ENCODE measurements at regions not wholly inside any gene's neighbourhood (a gene's known extent, or its start where the extent isn't known, plus 50 kb on each side); places are given as distances from the start of the nearest gene placed in this dataset.
"Not testable (repeated sequence)": the region's sequence is repeated elsewhere in the genome, so short reads cannot be mapped to it uniquely, and the experiment has no call there.

GRCh38 chr1:67611846-67612245 lies 73.2 kb upstream of the GADD45A start:
- no TSS peak for BruUV-seq (replicated peaks)
- H3F3A ChIP-seq (ENCODE audit: insufficient read depth, low read depth): peaks cover 20% of the 10 kb centered on the region
- H3K27ac ChIP-seq: no peak overlapping the region
- no peak overlapping the region for H3K4me2 ChIP-seq
- TF ChIP-seq EZH2 (IDR thresholded peaks at IDR 0.05; ENCODE audit: low read depth) (no peak), CTCF (conservative IDR thresholded peaks at IDR 0.05) (no peak)
- no peaks in the 10 kb centered on the region for H3K9me2 ChIP-seq (ENCODE audit: insufficient read depth)
- no peak overlapping the region for H2AFZ ChIP-seq
- H4K20me1 ChIP-seq (ENCODE audit: insufficient read depth): no peaks in the 10 kb centered on the region
- ChIA-PET POLR2A (ENCODE audit: unreplicated experiment) (no interaction called here), CTCF (no interaction called here)
- H3K36me3 ChIP-seq (ENCODE audit: low read depth): no peaks in the 10 kb centered on the region
- H3K27me3 ChIP-seq (ENCODE audit: insufficient read depth, low read depth): no peaks in the 10 kb centered on the region
- no peak overlapping the region for H3K4me3 ChIP-seq
- H3K79me2 ChIP-seq (ENCODE audit: low read depth): no peaks in the 10 kb centered on the region
- H3K4me1 ChIP-seq (replicated peaks; ENCODE audit: insufficient read depth): peaks cover 25% of the 10 kb centered on the region
- DNase-seq: peak in 1 of 2 experiments; percentile 44
- intact Hi-C loops (cut with micrococcal nuclease; ENCODE audit: unreplicated experiment): no loop called here
- no peaks in the 10 kb centered on the region for H3K9me3 ChIP-seq (ENCODE audit: insufficient read depth, low read depth)

GRCh38 chr1:67612788-67613241 lies 72.2 kb upstream of the GADD45A start:
- ChIA-PET POLR2A (ENCODE audit: unreplicated experiment) (no interaction called here), CTCF (no interaction called here)
- no peak for TF ChIP-seq EZH2 (IDR thresholded peaks at IDR 0.05; ENCODE audit: low read depth)
- TF ChIP-seq CTCF (conservative IDR thresholded peaks at IDR 0.05): no peak
- Histone ChIP-seq H3K9me3 (ENCODE audit: insufficient read depth, low read depth) (no peaks in the 10 kb centered on the region), H2AFZ (no peak overlapping the region), H4K20me1 (ENCODE audit: insufficient read depth) (no peaks in the 10 kb centered on the region), H3K4me2 (no peak overlapping the region), H3F3A (ENCODE audit: insufficient read depth, low read depth) (peaks cover 20% of the 10 kb centered on the region), H3K27ac (no peak overlapping the region), H3K36me3 (ENCODE audit: low read depth) (no peaks in the 10 kb centered on the region), H3K4me3 (no peak overlapping the region), H3K79me2 (ENCODE audit: low read depth) (no peaks in the 10 kb centered on the region), H3K4me1 (replicated peaks; ENCODE audit: insufficient read depth) (peaks cover 25% of the 10 kb centered on the region), H3K27me3 (ENCODE audit: insufficient read depth, low read depth) (no peaks in the 10 kb centered on the region), H3K9me2 (ENCODE audit: insufficient read depth) (no peaks in the 10 kb centered on the region)
- no peak for DNase-seq
- BruUV-seq (replicated peaks): no TSS peak
- intact Hi-C loops (cut with micrococcal nuclease; ENCODE audit: unreplicated experiment): no loop called here

GRCh38 chr1:67613479-67613878 lies 71.5 kb upstream of the GADD45A start:
- H3K4me3 ChIP-seq; H3K27me3 ChIP-seq (ENCODE audit: insufficient read depth, low read depth); BruUV-seq (replicated peaks); H3K9me2 ChIP-seq (ENCODE audit: insufficient read depth); DNase-seq; H3K9me3 ChIP-seq (ENCODE audit: insufficient read depth, low read depth); H2AFZ ChIP-seq; intact Hi-C loops (cut with micrococcal nuclease; ENCODE audit: unreplicated experiment); H4K20me1 ChIP-seq (ENCODE audit: insufficient read depth); POLR2A ChIA-PET (ENCODE audit: unreplicated experiment); H3K4me2 ChIP-seq; CTCF ChIA-PET; H3K36me3 ChIP-seq (ENCODE audit: low read depth); H3K79me2 ChIP-seq (ENCODE audit: low read depth): not testable (repeated sequence)
- H3K4me1 ChIP-seq (replicated peaks; ENCODE audit: insufficient read depth): peaks cover 25% of the 10 kb centered on the region
- peaks cover 20% of the 10 kb centered on the region for H3F3A ChIP-seq (ENCODE audit: insufficient read depth, low read depth)
- peak overlapping the region; percentile 86 for H3K27ac ChIP-seq

- ChIA-PET POLR2A (ENCODE audit: unreplicated experiment) (no interaction called here), CTCF (no interaction called here)
- Histone ChIP-seq H3K79me2 (ENCODE audit: low read depth) (no peaks in the 10 kb centered on the region), H3K9me3 (ENCODE audit: insufficient read depth, low read depth) (no peaks in the 10 kb centered on the region), H4K20me1 (ENCODE audit: insufficient read depth) (no peaks in the 10 kb centered on the region), H3K27me3 (ENCODE audit: insufficient read depth, low read depth) (no peaks in the 10 kb centered on the region), H3K27ac (peak overlapping the region; percentile 86), H3K4me3 (no peak overlapping the region), H3K4me1 (replicated peaks; ENCODE audit: insufficient read depth) (peaks cover 25% of the 10 kb centered on the region), H3K9me2 (ENCODE audit: insufficient read depth) (no peaks in the 10 kb centered on the region), H3K36me3 (ENCODE audit: low read depth) (no peaks in the 10 kb centered on the region), H3K4me2 (peak overlapping the region; percentile 48), H2AFZ (peak overlapping the region; percentile 50; the same call in 1 of the 2 replicates), H3F3A (ENCODE audit: insufficient read depth, low read depth) (peaks cover 20% of the 10 kb centered on the region)
- BruUV-seq (replicated peaks): no TSS peak
- intact Hi-C loops (cut with micrococcal nuclease; ENCODE audit: unreplicated experiment): no loop called here
- TF ChIP-seq CTCF (conservative IDR thresholded peaks at IDR 0.05) (no peak), EZH2 (IDR thresholded peaks at IDR 0.05; ENCODE audit: low read depth) (no peak)
- peak; percentile 23 to 97 for DNase-seq
Observed at GRCh38 chr1:67614511-67614934, 70.5 kb upstream of the GADD45A start.

All from PC-9 (cell line).